NCI-H82 treated with DMSO at 0.1 percent for 48 hours (cell line): ENCODE measurements at regions not wholly inside any gene's neighbourhood (a gene's known extent, or its start where the extent isn't known, plus 50 kb on each side); places are given as distances from the start of the nearest gene placed in this dataset.
"Not testable (repeated sequence)": the region's sequence is repeated elsewhere in the genome, so short reads cannot be mapped to it uniquely, and the experiment has no call there.

ENCODE experiments used
- DNase-seq: peaks from one replicate; lab custom pipeline; 2025; ENCODE audit not compliant: unreplicated experiment; lab: John Stamatoyannopoulos, UW

GRCh38 chr1:761791-762190 is 75.3 kb upstream of the OR4F16 start:
- not testable (repeated sequence) for DNase-seq

- not testable (repeated sequence) for DNase-seq
Measured at GRCh38 chr1:771449-771848, 85.0 kb upstream of the OR4F16 start.

DNA sequence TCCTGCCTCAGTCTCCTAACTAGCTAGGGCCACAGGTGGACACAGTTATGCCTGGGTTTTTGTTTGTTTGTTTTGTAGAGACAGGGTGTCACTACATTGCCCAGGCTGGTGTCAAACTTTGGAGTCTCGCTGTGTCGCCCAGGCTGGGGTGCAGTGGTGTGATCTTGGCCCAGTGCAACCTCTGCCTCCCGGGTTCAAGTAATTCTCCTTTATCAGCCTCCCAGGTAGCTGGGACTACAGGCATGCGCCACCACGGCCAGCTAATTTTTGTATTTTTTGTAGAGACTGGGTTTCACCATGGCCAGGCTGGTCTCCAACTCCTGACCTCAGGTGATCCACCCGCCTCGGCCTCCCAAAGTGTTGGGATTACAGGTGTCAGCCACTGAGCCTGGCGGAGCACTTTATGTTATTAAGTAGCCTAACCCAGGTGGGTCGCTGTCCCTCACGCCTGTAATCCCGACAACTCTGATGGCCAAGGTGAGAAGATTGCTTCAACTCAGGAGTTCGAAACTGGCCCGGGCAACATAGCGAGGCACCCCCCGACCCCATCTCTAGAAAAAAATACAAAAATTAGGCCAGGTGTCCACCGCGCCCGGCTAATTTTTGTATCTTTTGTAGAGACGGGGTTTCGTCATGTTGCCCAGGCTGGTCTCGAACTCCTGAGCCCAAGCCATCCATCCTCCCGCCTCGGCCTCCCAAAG is 91.2 kb upstream of the OR4F16 start:
- not testable (repeated sequence) for DNase-seq

- DNase-seq, result not testable (repeated sequence)
Measured at GRCh38 chr1:778451-779278, 92.2 kb upstream of the OR4F16 start.

GRCh38 chr1:779621-780020 is 93.2 kb upstream of the OR4F16 start:
- DNase-seq, result not testable (repeated sequence)

DNA sequence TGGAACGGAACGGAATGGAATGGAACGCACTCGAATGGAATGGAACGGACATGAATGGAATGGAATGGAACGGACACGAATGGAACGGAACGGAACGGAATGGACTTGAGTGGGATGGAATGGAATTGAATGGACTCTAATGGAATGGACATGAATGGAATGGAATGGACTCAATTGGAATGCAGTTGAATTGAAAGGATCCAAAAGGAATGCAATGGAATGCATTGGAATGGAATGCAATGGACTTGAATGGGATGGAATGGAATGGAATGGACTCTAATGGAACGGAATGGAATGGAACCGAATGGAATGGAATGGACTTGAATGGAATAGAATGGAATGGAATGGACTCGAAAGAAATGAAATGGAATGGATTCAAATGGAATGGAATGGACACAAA is 102.4 kb upstream of the OR4F16 start:
- DNase-seq, result no peak

- DNase-seq, result not testable (repeated sequence)
Measured at GRCh38 chr1:789606-790005, 103.2 kb upstream of the OR4F16 start.

- DNase-seq, result not testable (repeated sequence)
Measured at GRCh38 chr1:790388-790930, 104.0 kb upstream of the OR4F16 start.

DNA sequence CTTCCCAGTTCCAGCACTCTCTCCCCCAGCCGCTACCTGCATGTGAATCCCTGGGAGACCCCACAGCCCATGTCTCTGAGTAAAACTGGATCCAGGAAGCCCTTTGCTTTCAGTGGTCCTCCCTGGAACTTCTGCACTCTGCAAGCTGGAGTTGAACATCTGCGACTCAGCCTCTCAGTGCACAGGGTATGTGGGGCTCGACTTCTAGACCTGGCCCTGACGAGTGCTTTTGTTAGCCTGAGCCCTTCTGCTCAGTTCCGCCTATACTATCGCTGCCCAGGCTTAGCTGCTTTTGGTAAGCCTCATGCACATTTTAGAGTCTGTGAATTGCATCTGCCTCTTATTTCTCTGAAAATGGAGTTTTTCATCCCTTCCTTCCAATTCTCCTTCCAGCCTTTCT is 107.9 kb upstream of the OR4F16 start:
- DNase-seq, result not testable (repeated sequence)

GRCh38 chr1:794918-795584 is 108.6 kb upstream of the OR4F16 start:
- DNase-seq, result not testable (repeated sequence)

- not testable (repeated sequence) for DNase-seq
Measured at GRCh38 chr1:797649-798048, 111.2 kb upstream of the OR4F16 start.

DNA sequence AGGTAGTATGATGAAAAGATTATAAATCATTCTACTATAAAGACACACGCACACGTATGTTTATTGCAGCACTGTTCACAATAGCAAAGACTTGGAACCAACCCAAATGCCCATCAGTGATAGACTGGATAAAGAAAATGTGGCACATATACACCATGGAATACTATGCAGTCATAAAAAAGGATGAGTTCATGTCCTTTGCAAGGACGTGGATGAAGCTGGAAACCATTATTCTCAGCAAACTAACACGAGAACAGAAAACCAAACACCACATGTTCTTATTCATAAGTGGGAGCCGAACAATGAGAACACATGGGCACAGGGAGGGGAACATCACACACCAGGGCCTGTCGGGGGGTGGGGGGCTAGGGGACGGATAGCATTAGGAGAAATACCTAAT is 113.9 kb upstream of the OR4F16 start:
- DNase-seq, result not testable (repeated sequence)

DNA sequence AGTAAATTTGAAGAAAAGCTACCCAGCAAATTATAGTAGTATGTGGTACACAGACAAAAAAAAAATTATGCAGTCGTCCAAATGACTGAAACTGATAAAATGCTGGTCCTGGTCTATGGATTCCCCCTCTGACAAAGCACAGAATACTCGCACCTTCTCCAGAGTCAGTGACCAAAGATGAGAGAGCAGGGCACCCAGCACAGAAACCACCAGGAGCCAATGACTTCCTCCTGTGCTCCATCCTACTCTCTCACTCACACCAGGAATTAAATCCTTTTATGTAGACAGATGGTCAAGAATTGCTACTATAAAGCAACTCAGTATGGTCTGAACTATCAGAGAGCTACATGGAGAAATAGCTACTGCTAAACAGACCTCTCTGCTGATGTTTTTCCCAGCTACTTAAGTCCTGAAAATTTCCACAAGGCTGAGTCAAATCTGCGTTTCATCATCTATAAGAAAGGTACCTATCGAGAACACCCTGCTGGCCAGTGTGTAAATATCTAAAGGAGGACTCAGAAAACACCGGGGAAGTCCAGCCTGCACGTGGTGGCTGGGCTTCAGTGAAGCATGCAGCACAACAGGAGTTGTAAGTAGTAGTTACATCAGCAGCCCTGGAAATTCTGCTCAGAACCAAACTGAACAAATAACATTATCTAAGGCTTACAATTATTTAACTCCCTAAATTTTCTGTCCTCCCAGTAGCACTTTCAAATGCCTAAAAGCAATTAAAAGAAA is 118.1 kb upstream of the OR4F16 start:
- DNase-seq, result not testable (repeated sequence)

- not testable (repeated sequence) for DNase-seq
Measured at GRCh38 chr1:805310-805709, 118.4 kb upstream of the SAMD11 start.

DNA sequence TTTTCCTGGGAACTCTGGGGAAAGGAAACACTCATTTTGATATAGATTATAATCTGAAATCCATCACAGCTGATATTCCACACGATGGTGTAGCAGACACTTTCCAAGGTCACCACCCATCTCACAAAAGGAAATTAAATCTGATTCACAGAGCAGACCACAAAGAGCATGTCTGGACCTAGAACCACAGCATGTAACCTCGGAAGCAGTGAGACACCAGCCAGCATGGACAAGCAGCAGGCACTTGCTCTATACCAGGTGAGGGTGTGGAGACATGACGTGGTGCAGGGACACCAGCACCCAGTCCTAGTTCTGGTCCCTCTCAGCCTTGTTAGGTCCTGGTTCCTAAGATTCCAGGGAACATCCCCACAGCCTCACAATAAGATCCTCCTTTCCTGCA is 116.7 kb upstream of the SAMD11 start:
- not testable (repeated sequence) for DNase-seq

- DNase-seq, result not testable (repeated sequence)
Measured at GRCh38 chr1:807699-808390, 115.9 kb upstream of the SAMD11 start.

DNA sequence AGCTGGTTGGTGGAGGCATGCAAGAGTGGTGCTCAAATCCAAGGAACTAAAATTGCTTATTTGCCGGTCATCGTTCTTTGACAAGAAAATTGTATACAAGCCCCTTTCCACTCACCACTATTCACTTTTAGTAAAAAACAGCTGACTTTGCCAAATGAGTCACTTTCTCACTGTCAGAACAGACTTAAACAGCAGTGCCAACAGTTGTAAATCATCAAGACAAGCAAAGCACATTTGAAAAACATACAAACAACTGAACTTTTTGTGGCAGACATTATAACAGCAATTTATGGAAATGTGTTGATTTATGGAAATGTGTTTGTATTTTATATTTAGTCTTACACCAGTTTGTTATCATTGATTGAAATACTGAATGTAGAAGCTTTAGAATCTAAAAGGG is 112.8 kb upstream of the SAMD11 start:
- DNase-seq, result not testable (repeated sequence)

DNA sequence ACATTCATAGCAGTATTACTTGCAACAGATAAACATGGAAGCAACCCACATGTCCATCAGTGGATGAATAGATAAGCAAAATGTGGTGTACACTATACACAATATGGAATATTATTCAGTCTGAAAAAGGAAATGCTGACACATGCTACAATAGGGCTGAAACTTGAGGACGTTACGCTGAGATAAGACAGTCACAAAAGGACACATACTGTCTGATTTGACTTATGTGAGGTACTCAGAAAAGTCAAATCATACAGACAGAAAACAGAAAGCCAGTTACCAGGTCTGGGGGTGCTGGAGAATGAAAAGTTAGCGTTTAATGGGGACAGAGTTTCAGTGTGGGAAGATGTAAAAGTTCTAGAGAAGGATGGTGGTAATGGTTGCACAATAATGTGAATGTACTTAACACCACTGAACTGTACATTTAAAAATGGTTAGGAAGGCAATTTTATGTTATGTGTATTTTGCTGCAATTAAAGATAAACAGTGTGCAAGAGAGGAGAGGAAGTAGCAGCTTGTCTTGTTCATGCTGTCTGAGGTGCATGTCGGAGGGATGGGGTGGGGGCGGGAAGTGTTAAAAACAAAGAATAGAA is 111.1 kb upstream of the SAMD11 start:
- not testable (repeated sequence) for DNase-seq

DNA sequence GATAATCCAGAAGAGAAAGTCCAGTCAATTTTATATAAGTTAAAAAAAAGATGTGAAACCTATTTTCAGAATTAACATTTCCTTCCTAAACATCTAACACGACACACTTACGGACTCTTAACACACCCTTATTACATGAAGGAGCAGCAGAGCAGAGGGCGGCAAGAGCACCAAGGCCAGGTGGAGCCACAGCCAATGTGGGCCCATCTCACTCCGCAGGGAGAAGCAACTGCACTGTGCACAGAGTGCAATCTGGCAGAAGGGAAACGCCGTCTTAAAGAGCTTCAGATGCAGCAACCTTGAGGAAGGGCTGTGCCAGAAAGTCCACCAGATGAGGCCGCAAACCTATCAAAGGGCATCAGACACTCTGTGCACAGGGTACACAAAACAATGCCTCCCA is 109.2 kb upstream of the SAMD11 start:
- DNase-seq, result not testable (repeated sequence)
